T1000 (cell line): ENCODE measurements at regions not wholly inside any gene's neighbourhood (a gene's known extent, or its start where the extent isn't known, plus 50 kb on each side); places are given as distances from the start of the nearest gene placed in this dataset.
A peak's percentile ranks its signal among the peaks of the same experiment; 100 is the strongest.

Experiments used
- DNase-seq: peaks from one replicate; lab custom pipeline; 2025; ENCODE audit warnings: mixed read lengths; lab: John Stamatoyannopoulos, UW

DNA sequence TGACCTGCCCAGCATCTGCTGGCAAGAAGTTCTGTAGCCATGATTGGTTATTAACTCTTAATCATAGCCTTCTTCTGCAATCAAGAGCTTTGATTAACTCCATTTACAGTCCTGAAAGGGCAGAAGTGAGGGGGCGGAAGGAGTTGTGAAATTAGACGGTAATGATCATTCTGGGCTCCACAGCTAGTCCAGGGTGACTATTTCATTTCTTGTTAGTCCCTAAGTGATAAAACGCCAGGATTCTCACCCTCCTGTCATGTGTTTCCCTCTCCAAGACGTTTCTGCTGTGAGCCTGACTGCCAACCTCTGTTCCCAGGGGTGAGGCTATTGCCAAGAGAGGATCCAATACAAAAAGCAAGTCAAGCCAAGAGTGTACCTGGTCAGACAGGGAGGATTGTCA is 155.9 kb upstream of the IPO5 start:
- no peak for DNase-seq

DNA sequence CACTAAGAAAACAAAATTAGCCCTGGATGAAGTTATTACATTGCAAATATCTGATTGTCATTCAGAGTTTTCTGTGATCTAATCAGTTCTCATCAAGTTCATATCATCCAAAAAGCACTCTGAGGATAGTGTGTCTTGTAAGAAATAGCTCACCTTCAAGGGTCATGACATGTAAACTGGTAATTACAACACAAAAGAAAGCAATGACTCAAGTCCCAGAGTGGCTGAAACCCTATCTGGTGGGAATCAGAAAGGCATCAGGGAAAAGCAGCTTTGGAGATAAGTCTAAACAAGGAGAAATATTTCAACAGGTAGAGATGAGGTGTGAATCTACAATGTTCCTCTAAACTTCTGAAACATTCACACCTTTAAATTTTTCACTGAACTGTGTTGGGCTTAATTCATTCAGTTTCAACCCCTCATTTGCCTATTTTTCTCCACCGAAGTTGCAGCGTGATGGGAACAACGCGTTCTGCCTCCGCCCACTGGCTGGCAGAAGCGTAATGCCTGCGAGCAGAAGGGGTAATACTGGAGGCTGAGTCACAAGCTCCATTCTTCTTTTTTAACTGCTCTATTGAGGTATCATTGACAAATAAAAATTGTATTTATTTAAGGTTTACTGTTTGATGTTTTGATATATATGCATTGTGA is 155.2 kb upstream of the IPO5 start:
- no peak for DNase-seq

DNA sequence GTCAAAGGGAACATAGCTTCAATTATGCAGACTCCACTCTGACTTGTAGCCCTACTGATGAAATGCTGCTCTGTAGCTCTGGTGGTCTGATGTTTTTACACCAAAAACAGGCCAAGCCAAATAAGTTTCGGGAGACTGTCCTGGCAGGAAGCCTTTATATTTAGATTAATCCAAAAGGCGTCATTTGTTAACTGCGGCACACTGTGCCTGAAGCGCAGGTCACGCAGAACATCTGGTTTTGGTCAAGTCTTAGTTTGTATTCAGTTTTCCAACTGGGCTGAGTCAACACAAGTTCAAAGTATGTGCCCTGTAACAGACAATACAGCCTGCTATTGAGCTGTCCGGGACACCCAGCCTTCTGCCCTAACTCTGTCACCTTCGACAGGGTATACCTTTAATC is 154.6 kb upstream of the IPO5 start:
- no peak for DNase-seq

GRCh38 chr13:97802213-97802612 is 151.3 kb upstream of the IPO5 start:
- DNase-seq: no peak

GRCh38 chr13:97809576-97809975 is 143.9 kb upstream of the IPO5 start:
- no peak for DNase-seq

- DNase-seq: no peak
These were observed 143.3 kb upstream of the IPO5 start for GRCh38 chr13:97810152-97810551.

DNA sequence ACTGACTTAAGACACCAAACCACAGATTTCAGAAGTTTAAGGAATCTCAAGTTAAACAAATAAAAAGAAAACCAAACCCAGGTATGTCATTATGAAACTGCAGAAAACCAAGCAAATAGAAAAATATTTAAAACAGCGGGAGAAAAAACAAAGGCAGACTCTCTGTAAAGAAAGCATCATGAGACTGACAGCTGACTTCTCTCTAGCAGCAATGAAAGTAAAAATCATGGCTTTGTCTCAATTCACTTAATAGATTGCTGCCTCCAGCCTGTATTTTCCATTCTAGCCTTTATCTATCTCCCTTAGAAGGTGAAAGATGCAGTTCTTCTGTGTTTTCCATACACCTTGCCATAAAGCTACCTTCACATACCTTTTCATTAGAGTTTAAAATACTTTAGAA is 131.1 kb upstream of the IPO5 start:
- DNase-seq: no peak

GRCh38 chr13:97826421-97827012 is 127.0 kb upstream of the IPO5 start:
- DNase-seq: no peak

DNA sequence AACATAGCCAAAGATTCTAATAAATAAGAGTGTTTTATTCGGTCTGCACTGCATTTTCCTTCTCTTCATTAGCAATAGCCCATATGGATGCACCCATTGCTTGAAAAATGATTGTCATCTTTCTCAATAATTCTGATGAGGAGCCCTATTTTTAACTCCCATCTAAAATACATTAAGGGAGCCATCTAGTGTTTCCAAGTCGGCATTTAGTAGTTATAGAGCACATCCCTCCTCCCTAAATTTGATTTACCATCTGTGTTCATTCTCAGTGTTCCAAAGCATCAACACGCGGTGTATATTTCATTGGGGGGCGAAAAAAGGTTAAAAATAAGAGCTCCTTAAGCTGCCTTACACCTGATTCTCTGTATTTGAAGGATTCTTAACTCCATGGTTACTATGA is 119.2 kb upstream of the IPO5 start:
- no peak for DNase-seq

GRCh38 chr13:97843189-97843588 is 110.3 kb upstream of the IPO5 start:
- no peak for DNase-seq

DNA sequence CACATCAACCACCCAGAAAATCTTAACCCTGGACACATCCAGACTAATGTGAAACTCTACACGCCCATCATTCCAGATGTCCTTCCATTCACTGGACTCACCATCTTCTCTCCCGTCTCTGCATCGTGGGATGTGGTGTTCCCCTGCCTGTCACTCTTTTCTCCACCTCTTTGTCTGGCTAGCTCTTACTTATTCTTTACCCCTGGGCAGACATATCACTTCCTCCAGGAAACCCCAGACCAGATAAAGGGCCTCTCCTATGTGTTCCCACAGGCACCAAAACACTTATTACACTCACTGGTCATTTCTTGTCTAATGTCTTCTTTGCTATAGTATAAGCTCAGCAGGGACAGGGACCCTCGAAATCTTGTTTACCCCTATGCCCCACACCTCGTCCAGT is 109.3 kb upstream of the IPO5 start:
- no peak for DNase-seq

GRCh38 chr13:97848886-97849285 is 104.6 kb upstream of the IPO5 start:
- no peak for DNase-seq

- DNase-seq: no peak
These were observed 104.2 kb upstream of the IPO5 start for GRCh38 chr13:97849305-97849704.

GRCh38 chr13:97851269-97851668 is 102.2 kb upstream of the IPO5 start:
- no peak for DNase-seq

DNA sequence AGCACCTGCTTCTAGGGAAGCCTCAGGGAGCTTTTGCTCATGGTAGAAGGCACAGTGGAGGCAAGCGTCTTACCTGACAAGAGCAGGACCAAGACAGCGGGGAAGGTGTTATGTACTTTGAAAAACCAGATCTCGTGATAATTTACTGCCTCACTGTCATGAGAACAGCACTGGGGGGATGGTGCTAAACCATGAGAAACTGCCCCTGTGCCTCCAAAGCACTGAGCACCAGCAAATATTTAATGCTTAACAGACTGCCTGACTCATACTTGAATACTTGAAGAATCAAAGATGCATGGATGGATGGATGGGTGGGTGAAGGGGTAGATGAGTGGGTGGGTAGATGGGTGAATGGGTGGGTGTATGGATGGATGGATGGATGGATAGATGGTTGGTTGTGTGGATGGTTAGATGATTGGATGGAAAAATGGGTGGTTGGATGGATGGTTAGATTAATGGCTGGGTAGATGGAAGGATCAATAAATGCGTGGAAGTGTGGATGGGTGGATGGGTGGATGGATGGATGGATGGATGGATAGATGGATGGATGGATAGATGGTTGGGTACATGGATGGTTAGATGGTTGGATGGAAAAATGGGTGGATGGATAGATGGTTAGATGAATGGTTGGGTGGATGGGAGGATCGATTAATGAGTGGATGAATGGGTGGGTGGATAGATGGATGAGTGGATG is 101.1 kb upstream of the IPO5 start:
- no peak for DNase-seq

GRCh38 chr13:97853550-97853949 is 99.9 kb upstream of the IPO5 start:
- no peak for DNase-seq

GRCh38 chr13:97855570-97856303 is 97.7 kb upstream of the IPO5 start:
- peak; percentile 20 for DNase-seq

- DNase-seq: no peak
These were observed 97.2 kb upstream of the IPO5 start for GRCh38 chr13:97856304-97856675.

DNA sequence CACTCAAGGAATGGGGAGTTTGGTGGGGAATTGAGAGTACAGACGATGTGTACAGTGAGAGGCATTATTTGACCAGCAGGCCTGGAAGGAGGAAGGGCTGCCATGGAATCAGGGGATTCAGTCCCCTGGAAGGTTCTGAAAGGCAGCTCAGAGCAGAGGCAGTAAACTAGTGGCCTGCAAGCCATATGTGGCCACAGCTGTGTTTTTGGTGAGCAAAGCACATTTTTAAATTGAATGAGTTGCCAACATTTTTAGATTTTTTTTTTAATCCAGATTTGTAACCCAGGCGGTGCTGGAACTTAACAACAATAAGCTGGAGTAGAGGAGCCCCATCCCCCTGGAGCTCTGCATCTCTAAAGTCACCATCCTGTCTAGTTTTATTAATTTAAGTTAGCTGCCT is 95.3 kb upstream of the IPO5 start:
- DNase-seq: no peak

DNA sequence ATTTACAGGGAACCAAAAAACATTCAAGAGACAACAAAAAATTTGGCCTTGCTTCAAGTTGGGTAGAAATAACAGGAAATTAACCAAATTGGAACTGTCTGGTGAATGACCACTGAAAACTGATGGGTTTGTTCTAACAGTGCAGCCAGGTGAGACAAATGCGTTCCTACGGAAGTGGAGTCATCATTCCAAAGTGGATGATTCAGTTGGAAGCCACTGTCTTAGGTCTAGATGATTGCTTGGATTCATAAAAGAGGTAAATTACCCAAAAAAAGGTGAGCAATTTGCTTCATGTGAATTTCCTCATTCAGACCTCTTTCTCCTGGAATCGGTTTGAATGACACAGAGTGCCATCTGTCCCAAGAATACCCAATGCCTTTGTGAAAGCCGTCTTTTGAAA is 87.1 kb upstream of the IPO5 start:
- DNase-seq: no peak

DNA sequence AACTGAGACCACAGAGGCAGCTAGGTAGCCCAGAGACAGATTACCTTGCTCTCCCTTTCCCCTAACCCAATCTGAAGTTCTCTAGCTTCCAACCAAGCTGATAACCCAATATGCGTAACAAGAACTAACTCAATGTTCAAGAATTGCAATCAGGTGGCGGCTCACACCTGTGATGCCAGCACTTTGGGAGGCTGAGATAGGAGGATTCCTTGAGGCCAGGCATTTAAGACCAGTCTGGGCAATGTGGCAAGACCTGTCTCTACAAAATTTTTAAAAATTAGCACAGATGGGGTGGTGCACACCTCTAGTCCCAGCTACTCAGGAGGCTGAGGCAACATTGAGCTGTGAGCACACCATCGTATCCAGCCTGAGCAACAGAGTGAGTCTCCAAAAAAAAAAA is 86.7 kb upstream of the IPO5 start:
- no peak for DNase-seq

DNA sequence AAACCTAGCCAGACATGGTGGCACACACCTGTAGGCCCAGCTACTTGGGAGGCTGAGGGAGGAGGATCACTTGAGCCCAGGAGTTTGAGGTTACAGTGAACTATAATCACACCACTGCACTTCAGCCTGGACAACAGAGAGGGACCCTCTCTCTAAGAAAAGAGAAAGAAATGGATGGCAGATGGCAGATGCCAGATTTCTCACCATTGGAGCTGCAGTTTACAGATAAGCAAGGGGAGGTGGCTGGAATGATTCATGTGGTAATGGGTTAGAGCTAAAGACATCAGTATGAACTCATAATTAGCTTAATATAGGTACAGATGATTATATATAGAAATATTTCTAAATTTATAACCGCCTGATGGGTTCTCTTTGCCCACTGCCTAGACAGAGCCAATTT is 80.1 kb upstream of the IPO5 start:
- no peak for DNase-seq

DNA sequence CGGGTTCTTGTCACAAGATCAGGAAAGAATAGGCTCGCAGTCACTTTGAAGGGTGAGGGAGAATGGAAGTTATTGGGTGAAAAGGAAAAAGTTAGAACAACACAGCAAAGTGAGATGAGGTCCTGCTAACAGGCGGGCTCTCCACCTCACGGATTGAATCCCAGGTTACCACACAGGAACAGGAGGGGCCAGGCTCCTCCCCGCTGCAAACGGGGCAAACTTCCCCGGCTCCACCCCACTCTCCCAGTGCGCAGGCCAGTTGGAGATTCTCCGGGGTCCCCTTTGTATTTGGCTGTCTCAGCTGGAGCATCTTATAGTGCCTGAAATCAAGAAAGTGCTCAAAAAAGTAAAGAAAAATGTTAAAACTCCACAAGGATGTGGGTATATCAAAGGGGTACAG is 78.3 kb upstream of the IPO5 start:
- DNase-seq: no peak
